Activated CD4-positive, alpha-beta T cell treated with anti-CD3 and anti-CD28 coated beads for 48 hours (primary cell): ENCODE measurements at regions not wholly inside any gene's neighbourhood (a gene's known extent, or its start where the extent isn't known, plus 50 kb on each side); places are given as distances from the start of the nearest gene placed in this dataset.
"Not testable (repeated sequence)": the region's sequence is repeated elsewhere in the genome, so short reads cannot be mapped to it uniquely, and the experiment has no call there.

ENCODE experiments used
- DNase-seq: peaks from one replicate; pipeline ENCODE4 v3.0.0-alpha.2; 2020

DNA sequence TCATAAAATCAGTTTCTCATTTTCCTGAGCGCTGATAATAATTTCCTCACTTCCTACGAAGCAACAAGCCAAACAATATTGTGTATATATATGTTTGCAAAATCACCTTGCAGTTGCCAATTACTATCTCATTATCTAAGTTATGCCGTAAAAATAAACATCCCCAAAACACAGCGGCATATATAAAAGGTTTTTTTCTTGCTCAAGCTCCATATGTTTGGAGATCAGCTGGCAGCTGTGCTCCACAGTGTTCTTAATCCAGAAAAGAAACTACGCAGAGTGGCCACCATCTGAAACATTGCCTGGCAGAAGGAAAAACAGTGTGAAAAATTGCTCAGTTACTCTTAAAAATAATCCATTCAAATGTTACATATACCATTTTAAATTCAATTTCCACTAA lies 951.4 kb downstream of the PLOD2 start:
- DNase-seq: no peak

GRCh38 chr3:145219355-145220235 lies 941.4 kb downstream of the PLOD2 start:
- no peak for DNase-seq

DNA sequence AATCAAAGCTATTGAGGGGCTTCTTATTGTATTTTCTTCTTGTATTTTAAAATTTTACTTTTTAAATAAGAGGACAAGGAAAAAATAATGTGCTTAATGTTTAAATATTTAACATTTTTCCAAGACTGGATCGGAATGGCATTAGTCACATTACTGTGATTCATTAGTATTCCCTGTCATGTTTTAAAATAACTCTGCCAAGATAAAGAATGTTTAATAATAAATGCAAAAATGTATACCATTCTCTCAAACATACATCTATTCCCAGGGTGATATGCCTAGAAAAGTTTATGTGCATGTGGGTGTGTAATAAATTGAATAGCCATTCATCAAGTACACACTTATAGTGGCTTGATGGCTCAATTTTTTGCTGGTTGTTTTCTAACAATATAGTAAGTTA lies 936.1 kb downstream of the PLOD2 start:
- no peak for DNase-seq

DNA sequence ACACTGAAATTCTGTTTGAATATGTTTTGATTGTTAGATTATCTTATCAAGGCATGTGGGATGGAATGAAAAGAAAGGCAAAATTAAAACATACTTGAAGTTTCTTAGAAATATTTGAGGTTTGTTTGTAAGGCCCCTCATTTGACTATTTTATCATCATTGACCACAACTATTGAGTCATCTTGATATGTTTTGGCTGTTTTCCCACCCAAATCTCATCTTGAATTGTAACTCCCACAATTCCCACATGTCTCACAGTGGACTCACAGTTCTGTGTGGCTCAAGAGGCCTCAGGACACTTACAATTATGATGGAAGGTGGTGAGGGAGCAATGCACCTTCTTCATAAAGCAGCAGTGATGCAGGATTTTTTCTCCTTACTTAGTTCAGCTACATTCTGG lies 917.1 kb downstream of the PLOD2 start:
- DNase-seq: no peak

- DNase-seq: no peak
Measured at GRCh38 chr3:145244327-145244726, 916.7 kb downstream of the PLOD2 start.

- DNase-seq: no peak
Measured at GRCh38 chr3:145246291-145246690, 914.7 kb downstream of the PLOD2 start.

GRCh38 chr3:145248928-145249327 lies 912.1 kb downstream of the PLOD2 start:
- no peak for DNase-seq

DNA sequence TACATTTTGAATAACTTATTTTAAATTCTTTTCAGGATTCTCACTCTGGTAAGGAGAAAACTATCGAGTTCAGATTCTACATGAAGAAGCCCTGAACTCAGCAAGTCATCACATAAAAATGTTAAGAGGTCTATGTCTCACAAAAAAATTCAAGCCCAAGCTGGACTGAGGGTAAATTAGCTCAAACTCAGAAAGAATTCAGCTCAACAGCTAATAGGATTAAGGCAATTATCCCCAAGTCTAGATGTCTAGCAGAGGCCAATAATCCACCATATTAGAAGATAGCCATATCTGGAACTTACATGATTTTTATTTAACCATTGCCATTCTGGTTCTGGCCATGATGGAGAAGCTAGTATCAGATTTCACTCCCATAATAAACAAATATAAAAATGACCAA lies 909.7 kb downstream of the PLOD2 start:
- DNase-seq: no peak

DNA sequence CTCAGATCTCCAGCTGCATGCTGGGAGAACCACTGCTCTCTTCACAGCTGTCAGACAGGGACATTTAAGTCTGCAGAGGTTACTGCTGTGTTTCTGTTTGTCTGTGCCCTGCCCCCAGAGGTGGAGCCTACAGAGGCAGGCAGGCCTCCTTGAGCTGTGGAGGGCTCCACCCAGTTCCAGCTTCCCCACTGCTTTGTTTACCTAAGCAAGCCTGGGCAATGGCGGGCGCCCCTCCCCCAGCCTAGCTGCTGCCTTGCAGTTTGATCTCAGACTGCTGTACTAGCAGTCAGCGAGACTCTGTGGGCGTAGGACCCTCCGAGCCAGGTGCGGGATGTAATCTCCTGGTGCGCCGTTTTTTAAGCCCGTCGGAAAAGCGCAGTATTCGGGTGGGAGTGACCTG lies 903.0 kb downstream of the PLOD2 start:
- not testable (repeated sequence) for DNase-seq

DNA sequence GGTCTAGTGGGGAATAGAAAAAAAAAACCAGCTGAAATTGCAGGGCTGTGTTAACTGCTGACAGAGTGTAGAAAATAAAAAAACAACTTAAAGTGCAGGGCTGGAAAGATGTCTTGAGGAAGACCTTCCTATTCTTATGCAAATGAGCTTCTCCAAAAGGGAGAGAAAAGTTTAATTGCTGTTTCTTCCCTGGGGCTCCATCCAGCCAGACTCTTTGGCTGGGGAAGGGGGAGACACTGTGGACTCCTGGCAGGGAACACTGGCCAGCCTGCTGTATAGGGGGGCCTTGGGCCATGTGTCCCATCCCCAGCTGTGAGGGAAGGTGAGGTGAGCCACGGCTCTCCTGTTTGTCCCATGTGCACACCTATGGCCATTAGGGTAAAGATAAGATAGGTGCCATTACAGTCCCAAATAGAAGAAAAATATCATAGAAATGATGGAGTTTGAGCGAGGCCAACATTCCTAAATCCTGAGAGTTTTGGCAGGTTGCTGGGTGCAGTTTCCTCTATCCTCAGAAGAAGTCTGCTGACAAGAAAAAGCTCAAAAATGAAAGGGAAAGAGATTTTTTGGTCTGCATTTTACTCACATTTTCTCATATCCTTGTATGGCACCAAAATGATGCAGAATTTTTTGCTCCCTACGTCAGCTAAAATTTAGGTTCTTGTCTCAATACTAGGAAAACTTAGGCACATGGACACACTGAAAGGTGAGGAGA lies 901.7 kb downstream of the PLOD2 start:
- no peak for DNase-seq

DNA sequence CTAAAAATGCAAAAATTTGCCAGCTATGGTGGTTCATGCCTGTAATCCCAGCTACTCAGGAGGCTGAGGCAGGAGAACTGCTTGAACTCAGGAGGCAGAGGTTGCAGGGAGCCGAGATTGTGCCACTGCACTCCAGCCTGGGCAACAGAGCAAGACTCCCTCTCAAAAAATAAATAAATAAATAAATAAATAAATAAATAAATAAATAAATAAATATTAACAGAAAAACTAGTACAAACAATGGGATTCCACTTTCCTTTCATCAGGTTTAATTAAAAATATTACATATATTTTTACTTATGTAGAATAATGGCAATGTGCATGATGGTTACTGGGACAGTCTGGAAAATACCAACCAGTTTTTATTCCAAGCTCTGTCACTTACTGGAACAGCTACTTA lies 897.5 kb downstream of the PLOD2 start:
- DNase-seq: not testable (repeated sequence)

- no peak for DNase-seq
Measured at GRCh38 chr3:145266368-145266767, 894.6 kb downstream of the PLOD2 start.

DNA sequence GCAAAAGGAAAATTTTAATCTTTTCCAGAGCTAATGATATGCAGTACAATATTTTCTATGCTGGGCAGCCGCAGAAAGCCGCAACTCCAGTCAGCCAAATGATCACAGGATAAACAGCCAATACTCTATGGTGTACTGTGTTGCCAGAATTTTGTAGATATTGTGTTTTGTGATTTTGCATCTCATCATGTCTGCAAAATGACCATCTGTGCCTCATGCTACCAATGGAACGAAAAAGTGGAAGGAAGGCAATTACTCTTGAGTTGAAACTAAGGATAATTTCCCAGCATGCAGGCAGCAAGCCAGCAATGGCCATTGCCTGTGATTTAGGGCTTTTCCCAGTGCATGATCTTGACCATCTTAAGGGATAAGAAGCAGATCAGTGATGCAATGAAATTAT lies 891.9 kb downstream of the PLOD2 start:
- DNase-seq: no peak

GRCh38 chr3:145272684-145273083 lies 888.3 kb downstream of the PLOD2 start:
- no peak for DNase-seq

GRCh38 chr3:145282505-145282904 lies 878.5 kb downstream of the PLOD2 start:
- no peak for DNase-seq

DNA sequence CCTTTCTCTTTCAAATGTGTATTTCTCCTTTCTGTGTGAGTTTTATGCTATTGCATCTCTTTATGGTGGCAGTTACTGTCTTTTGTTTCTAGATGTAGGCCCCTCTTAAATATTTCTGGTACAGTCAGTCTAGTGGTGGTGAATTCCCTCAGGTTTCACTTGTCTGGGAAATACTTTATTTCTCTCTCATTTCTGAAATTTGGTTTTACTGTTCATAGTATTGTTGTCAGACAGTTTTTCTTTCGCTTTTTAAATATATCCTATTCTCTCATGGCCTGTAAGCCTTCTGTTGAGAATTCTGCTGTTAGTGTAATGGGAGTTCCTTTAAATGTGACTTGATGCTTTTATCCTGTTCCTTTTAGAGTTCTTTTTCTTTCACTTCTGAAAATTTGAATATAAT lies 874.0 kb downstream of the PLOD2 start:
- no peak for DNase-seq

DNA sequence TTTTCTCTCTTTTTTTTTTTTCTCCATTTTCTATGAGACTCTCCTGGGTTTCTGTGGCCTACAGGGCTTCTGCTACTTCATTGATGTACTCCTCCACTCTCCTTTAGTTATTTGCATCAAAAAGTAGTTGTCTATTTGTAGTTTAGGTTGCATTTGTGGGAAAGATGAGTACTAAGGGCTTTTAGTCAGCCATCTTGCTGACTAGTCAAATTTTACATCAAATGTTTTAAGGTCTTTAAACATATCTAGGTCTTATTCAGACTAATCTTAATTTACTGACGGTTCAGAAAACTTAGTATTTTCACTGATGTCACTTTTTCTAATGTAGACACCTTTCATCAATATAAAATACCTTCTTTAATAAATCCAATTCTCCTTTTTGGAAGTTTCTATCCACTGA lies 871.0 kb downstream of the PLOD2 start:
- no peak for DNase-seq

GRCh38 chr3:145294572-145294971 lies 866.4 kb downstream of the PLOD2 start:
- DNase-seq: no peak

- DNase-seq: no peak
Measured at GRCh38 chr3:145307272-145307671, 853.7 kb downstream of the PLOD2 start.

DNA sequence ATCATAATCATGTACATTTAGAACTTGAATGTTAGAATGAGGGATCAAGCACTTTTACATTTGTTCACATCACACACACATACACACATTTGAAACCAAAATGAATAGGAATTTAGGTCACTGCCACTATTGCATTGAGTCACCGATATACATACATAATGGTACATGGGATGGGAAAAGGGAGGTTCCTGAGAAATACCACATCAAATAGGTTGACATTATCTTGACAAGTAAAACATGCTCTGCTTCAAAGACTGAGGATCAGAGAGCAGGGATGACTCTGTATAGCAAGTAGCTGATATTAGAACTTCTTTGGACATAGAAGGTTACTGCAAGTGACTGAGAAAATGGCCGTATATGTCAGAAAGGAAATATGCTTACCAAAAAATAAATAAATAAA lies 847.2 kb downstream of the PLOD2 start:
- no peak for DNase-seq

DNA sequence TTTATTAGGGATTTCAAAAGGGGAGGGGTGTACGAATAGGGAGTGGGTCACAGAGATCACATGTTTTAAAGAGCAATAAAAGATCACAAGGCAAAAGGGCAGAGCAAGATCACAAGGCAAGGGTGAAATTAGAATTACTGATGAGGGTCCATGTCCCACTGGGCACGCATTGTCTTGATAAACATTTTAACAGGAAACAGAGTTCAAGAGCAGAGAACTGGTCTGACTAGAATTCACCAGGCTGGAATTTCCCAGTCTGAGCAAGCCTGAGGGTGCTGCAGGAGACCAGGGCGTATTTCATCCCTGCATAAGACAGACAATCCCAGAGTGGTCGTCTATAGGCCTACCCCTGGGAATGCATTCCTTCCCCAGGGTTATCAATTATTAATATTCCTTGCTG lies 844.7 kb downstream of the PLOD2 start:
- DNase-seq: not testable (repeated sequence)

GRCh38 chr3:145326666-145327065 lies 834.3 kb downstream of the PLOD2 start:
- no peak for DNase-seq

- not testable (repeated sequence) for DNase-seq
Measured at GRCh38 chr3:145333427-145333826, 827.6 kb downstream of the PLOD2 start.

DNA sequence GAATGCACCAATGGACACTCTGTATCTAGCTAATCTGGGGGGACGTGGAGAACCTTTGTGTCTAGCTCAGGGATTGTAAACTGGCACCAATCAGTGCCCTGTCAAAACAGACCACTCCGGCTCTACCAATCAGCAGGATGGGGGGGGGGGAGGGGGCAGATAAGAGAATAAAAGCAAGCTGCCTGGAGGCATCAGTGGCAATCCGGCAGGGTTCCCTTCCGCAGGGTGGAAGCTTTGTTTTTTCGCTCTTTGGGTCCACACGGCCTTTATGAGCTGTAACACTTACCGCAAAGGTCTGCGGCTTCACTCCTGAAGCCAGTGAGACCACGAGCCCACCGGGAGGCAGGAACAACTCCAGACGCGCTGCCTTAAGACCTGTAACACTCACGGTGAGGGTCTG lies 827.1 kb downstream of the PLOD2 start:
- no peak for DNase-seq
